Stimulated activated CD4-positive, alpha-beta T cell treated with anti-CD3 and anti-CD28 coated beads, Interleukin-4, amount 100 ng/mL, for 1 hour (primary cell): ENCODE measurements at regions not wholly inside any gene's neighbourhood (a gene's known extent, or its start where the extent isn't known, plus 50 kb on each side); places are given as distances from the start of the nearest gene placed in this dataset.
A peak's percentile ranks its signal among the peaks of the same experiment; 100 is the strongest.

ENCODE experiments used
- DNase-seq: peaks from one replicate; pipeline ENCODE4 v3.0.0-alpha.2; 2020

- DNase-seq = no peak
Observed at GRCh38 chr11:128298271-128298670, 289.1 kb downstream of the ETS1 start.

GRCh38 chr11:128297805-128298204 is 289.6 kb downstream of the ETS1 start:
- DNase-seq = no peak

- no peak for DNase-seq
Observed at GRCh38 chr11:128297091-128297651, 290.2 kb downstream of the ETS1 start.

GRCh38 chr11:128294671-128295050 is 292.7 kb downstream of the ETS1 start:
- DNase-seq = no peak

GRCh38 chr11:128294001-128294670 is 293.2 kb downstream of the ETS1 start:
- no peak for DNase-seq

GRCh38 chr11:128291835-128292234 is 295.5 kb downstream of the ETS1 start:
- DNase-seq = peak; percentile 62

- no peak for DNase-seq
Observed at GRCh38 chr11:128291007-128291406, 296.4 kb downstream of the ETS1 start.

- peak; percentile 57 for DNase-seq
Observed at GRCh38 chr11:128290106-128290840, 297.1 kb downstream of the ETS1 start.

- DNase-seq = no peak
Observed at GRCh38 chr11:128289048-128289447, 298.3 kb downstream of the ETS1 start.

GRCh38 chr11:128288368-128288767 is 299.0 kb downstream of the ETS1 start:
- DNase-seq = no peak

GRCh38 chr11:128285321-128285720 is 302.0 kb downstream of the ETS1 start:
- no peak for DNase-seq

- no peak for DNase-seq
Observed at GRCh38 chr11:128284634-128285033, 302.7 kb downstream of the ETS1 start.

- no peak for DNase-seq
Observed at GRCh38 chr11:128283451-128283850, 303.9 kb downstream of the ETS1 start.

- no peak for DNase-seq
Observed at GRCh38 chr11:128282053-128282452, 305.3 kb downstream of the ETS1 start.

DNA sequence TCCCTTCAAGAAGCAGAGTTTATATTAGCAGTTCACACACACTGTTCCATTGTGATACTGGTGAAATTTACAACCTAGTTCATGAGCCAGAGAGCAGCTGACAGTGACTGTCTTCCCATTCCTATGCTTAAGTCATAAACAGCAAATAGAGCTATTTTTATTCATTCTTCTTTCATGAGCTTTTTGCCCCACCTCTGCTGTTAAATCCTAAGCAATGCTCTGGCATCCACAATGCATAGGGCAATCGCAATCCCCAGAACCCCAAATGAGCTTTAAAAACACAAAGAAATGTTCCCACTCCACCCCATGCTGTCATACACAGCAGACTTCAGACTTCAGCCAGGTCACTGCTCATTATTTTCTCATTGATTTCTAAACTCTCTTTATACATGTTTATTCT is 307.5 kb downstream of the ETS1 start:
- no peak for DNase-seq

DNA sequence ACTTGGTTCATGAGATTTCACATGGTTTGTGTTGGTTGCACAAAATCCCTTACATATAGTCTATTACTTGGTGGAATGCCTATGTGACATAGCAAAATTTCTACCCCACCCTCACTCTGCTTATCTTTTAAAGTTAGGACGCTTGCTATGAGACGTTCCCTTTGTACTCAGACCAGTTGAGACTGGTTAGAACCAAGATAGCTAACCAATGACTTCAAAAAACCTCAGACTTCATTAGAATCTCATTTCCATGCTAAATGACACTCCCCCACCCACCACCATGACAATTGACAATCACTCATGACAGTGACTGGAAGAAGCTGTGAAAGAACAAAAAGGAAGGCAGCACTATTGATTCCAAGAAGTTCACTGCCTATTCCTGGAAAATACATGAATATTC is 313.6 kb downstream of the ETS1 start:
- no peak for DNase-seq

DNA sequence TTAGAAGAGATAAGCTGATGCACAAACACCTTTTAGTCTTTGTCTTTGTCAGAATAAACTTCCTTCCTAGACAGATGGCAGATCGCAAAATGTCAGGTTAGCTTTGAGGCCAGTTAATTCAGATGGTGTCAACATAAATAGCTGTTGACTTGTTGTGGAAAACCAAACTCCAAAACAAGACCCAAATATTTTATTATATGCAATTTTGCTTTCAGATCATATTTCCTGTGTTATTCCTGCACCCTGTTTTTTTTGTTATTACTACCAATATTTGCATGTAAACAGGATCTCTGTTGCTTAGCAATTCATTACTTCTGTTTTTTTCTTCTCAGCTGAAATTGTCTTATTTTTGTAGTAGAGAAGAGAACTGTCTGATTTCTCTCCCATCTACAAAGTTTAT is 316.0 kb downstream of the ETS1 start:
- no peak for DNase-seq

- no peak for DNase-seq
Observed at GRCh38 chr11:128269466-128269865, 317.9 kb downstream of the ETS1 start.

- no peak for DNase-seq
Observed at GRCh38 chr11:128266893-128267292, 320.5 kb downstream of the ETS1 start.

DNA sequence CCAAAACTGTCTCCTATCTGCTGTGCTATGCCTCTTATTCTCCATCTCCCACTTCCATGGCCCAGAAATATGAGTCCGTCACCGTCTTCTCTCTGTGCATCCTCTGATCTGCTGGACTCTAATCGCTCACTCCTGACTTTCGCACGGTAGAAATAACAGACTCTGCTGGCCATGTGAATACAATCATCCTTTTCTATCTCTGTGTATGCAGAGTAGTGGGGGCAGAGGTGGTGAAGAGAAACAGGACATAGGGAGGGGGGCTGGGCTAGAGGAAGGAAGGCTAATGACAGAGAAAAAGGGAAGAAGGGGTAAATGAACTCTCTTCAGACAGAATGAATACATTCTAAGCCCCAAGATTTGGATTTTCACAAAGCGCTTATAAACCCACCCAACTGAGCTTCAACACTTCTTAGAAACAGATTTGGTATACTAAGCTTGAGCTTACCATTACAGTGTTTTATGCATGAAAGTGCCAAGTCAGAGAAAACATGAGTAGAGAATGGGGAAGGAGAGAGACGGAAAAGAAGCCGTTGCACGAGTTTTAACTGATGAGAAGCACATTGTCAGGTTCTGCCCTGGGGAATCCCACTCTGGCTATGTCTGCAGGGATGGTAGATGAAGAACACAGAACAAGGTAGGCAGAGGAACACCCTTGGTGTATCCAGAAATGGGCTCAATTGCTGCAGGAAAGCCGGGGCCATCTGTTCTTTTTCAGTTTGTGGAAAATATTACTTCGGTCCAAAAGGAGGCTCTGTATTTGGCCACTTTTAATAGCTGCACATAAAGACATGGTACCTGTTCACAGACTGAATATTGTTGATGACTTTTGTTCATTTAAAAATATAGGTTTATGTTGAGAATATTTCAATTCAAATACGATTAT is 324.7 kb downstream of the ETS1 start:
- no peak for DNase-seq

DNA sequence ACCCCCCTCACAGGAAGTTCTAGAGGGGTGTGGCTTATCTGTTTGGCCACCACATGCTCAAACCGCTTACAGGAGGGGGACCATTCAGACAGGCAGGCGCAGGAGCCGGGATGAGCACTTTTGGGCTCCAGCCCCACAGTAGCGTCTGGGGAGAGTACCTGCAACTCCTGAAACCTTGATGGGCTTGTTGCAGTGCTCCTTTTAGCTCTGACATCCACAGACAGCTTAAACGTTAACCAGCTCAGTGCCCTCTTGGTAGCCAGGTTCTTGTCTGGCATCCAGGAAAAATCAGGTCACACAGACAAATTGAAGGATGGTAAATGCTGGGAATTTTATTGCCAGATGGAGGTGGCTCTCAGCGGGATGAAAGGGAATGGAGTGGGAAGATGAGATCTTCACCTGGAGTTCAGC is 326.3 kb downstream of the ETS1 start:
- DNase-seq = no peak

- no peak for DNase-seq
Observed at GRCh38 chr11:128260398-128260797, 327.0 kb downstream of the ETS1 start.

GRCh38 chr11:128259816-128260215 is 327.5 kb downstream of the ETS1 start:
- DNase-seq = no peak
